Cardiac fibroblast (primary cell): ENCODE measurements at regions not wholly inside any gene's neighbourhood (a gene's known extent, or its start where the extent isn't known, plus 50 kb on each side); places are given as distances from the start of the nearest gene placed in this dataset.

Experiments used
- DNase-seq, 2 donors: peaks; one replicate each; pipeline versions ENCODE4 v3.0.0 to v3.0.0-alpha.2; 2010; ENCODE audit warnings: low read depth in 2 of 2
- H3K4me3 ChIP-seq, 2 donors: replicated peaks in 1 of 2; 1 replicate in 1 of 2; 2 replicates in 1 of 2; pipeline ENCODE4 v1.5.1; 2011; ENCODE audit warnings: low read depth in 2 of 2, low read length in 2 of 2, mild to moderate bottlenecking in 2 of 2, moderate library complexity in 1 of 2
- CTCF ChIP-seq: IDR thresholded peaks from one replicate; pipeline ENCODE4 v1.5.1; 2011; ENCODE audit warnings: low read depth, mild to moderate bottlenecking, low read length, inconsistent platforms

DNA sequence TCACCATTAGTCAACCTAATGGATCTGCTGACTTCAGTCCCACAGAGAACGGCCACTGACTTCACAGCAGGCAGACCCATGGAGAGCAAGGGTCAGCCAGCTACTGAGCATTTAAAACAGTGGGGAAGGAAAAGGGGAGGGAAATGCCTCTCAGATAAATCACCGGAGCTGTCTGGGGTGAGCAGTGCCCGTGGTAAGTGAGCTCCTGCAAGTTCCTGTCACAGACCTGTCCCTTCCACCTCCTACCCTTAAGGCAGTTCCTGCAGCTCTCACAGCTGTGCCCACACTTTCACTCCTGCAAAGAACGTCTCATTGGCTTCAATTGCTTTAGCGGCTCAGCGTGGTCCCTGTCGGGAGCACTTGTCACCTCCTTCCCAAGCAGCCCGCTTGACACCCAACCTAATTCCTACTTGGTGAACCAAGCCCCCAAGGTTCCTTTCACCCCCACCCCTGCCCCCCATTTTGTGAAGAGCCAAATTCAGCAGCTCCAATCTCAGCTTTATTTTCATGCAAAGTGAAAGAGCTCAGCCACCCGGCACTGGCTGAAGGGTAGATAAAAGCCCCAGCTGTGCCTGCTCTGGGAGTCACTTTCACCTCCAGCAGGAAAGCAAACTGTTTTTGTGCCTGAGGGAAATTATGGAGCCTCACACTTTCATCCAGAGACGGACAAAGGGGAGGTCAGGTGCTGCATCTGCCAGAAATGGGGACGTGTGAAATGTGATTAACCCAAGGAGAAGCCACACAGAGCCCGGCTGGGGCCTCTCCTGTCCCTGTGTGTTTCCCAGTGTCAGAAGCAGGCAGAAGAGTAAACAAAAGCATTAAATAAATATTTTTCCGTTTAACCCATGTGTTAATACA, 306.2 kb downstream of the TTLL7 start:
- no peak for TF ChIP-seq CTCF
- peak; percentile 25 to 42 for DNase-seq
- peak overlapping the region; percentile 26 to 28 for H3K4me3 ChIP-seq

DNA sequence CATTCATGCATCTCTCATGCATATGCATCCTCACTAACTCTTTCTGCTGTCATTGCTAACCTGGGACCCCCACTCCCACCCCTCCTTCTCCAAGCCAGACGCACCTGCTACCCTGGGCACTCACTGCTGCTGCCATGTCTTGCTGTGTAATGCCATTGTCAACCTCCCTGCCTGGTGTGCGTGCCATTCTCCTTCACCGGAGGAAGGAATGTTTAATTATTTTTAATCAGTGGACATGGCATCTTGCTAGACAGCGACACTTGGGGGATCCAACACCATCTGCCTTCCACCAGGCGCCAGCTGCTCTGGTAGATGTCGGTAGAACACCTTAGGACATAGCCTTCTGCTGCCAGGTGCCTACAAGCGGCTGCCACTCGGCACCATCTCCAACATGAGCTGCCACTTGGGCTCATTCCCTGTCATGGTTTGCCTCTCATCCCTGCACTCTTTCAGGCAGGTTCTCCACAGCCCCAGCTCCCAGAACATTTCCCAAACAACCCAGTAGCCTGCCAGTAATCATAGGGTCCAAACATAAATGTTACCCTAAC, 306.9 kb downstream of the TTLL7 start:
- H3K4me3 ChIP-seq = no peak overlapping the region
- no peak for DNase-seq
- TF ChIP-seq CTCF = no peak

- TF ChIP-seq CTCF = no peak
- H3K4me3 ChIP-seq = no peak overlapping the region
- DNase-seq = peak in 1 of 2 donors; percentile 10
These were observed 308.7 kb downstream of the TTLL7 start for GRCh38 chr1:83689921-83690868.

GRCh38 chr1:83682132-83682531, 316.8 kb downstream of the TTLL7 start:
- TF ChIP-seq CTCF = no peak
- H3K4me3 ChIP-seq = no peak overlapping the region
- DNase-seq = no peak

DNA sequence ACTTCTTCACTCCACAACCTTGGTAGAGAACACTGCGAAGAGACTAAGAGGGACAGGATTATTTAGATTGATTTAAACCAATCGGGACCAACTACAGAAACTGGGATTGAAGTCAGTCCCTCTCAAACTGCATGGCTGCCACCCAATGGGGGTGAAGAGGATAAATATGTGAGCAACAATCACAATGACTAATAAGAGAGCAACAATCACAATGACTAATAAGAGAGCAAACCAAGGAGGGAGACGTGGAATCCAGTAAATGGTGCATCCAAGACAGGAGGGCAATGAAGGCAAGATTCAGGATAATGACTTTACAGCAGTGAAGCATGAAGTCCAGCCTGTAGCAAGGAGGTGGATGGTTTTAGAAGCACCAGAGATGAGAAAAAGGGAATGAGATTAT, 322.8 kb downstream of the TTLL7 start:
- H3K4me3 ChIP-seq = no peak overlapping the region
- DNase-seq = peak in 1 of 2 donors; percentile 11
- no peak for TF ChIP-seq CTCF

GRCh38 chr1:83673312-83673711, 325.6 kb downstream of the TTLL7 start:
- TF ChIP-seq CTCF = no peak
- no peak for DNase-seq
- H3K4me3 ChIP-seq = no peak overlapping the region
